ENCODE measurements at regions not wholly inside any gene's neighbourhood (a gene's known extent, or its start where the extent isn't known, plus 50 kb on each side); places are given as distances from the start of the nearest gene placed in this dataset.

- Histone ChIP-seq H3K9me3 (ENCODE audit: control insufficient read depth in 2 of 2, low read length in 2 of 2) (no peaks in the 10 kb centered on the region), H3K4me3 (ENCODE audit: low read length in 2 of 2) (no peak overlapping the region), H3K27me3 (ENCODE audit: control insufficient read depth in 2 of 2, insufficient read depth in 2 of 2, low read length in 2 of 2) (no peaks in the 10 kb centered on the region), H3K9ac (ENCODE audit: low read depth in 1 of 2, low read length in 2 of 2) (no peak overlapping the region), H3K36me3 (ENCODE audit: control insufficient read depth in 2 of 2, insufficient read depth in 2 of 2, low read length in 2 of 2) (no peaks in the 10 kb centered on the region), H3K4me1 (ENCODE audit: control insufficient read depth in 2 of 2, insufficient read depth in 2 of 2, low read length in 2 of 2) (no peaks in the 10 kb centered on the region), H3K27ac (ENCODE audit: low read depth in 2 of 2, low read length in 2 of 2) (no peak overlapping the region)
These were observed 54.1 kb upstream of the SPRY1 start for GRCh38 chr4:123342498-123342897.

- Histone ChIP-seq H3K4me1 (ENCODE audit: control insufficient read depth in 2 of 2, insufficient read depth in 2 of 2, low read length in 2 of 2) (no peaks in the 10 kb centered on the region), H3K27ac (ENCODE audit: low read depth in 2 of 2, low read length in 2 of 2) (peak overlapping the region in 1 of 2 donors; percentile 5), H3K27me3 (ENCODE audit: control insufficient read depth in 2 of 2, insufficient read depth in 2 of 2, low read length in 2 of 2) (no peaks in the 10 kb centered on the region)
These were observed 53.1 kb upstream of the SPRY1 start for GRCh38 chr4:123343400-123344041.

GRCh38 chr4:123345137-123345934, 51.3 kb upstream of the SPRY1 start:
- Histone ChIP-seq H3K4me1 (ENCODE audit: control insufficient read depth in 2 of 2, insufficient read depth in 2 of 2, low read length in 2 of 2) (no peaks in the 10 kb centered on the region), H3K36me3 (ENCODE audit: control insufficient read depth in 2 of 2, insufficient read depth in 2 of 2, low read length in 2 of 2) (no peaks in the 10 kb centered on the region), H3K27ac (ENCODE audit: low read depth in 2 of 2, low read length in 2 of 2) (no peak overlapping the region), H3K27me3 (ENCODE audit: control insufficient read depth in 2 of 2, insufficient read depth in 2 of 2, low read length in 2 of 2) (no peaks in the 10 kb centered on the region), H3K9me3 (ENCODE audit: control insufficient read depth in 2 of 2, low read length in 2 of 2) (no peaks in the 10 kb centered on the region), H3K9ac (ENCODE audit: low read depth in 1 of 2, low read length in 2 of 2) (no peak overlapping the region), H3K4me3 (ENCODE audit: low read length in 2 of 2) (no peak overlapping the region)

More at GRCh38 chr4:123343400-123344041, 53.1 kb upstream of the SPRY1 start:
- Histone ChIP-seq H3K36me3 (ENCODE audit: control insufficient read depth in 2 of 2, insufficient read depth in 2 of 2, low read length in 2 of 2) (no peaks in the 10 kb centered on the region), H3K4me3 (ENCODE audit: low read length in 2 of 2) (no peak overlapping the region), H3K9me3 (ENCODE audit: control insufficient read depth in 2 of 2, low read length in 2 of 2) (no peaks in the 10 kb centered on the region), H3K9ac (ENCODE audit: low read depth in 1 of 2, low read length in 2 of 2) (no peak overlapping the region)

DNA sequence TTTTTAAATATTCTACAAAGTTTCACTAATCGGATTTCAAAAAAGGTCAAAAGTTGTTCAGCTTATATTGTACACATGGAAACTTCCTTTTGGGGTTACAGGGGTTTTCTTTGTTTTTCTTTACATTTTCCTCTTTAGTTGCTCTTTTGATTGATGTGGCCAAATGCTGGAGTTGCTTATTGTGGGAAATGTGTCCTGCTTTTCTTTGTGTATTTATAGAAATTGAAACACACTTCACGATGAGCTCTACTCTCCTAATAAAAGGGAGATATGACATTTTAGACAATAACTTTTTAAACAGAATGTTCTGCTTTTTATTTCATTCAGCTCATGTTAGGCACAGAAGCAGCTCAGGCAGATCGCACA, 50.7 kb upstream of the SPRY1 start:
- no peaks in the 10 kb centered on the region for H3K9me3 ChIP-seq (ENCODE audit: control insufficient read depth in 2 of 2, low read length in 2 of 2)
- no peaks in the 10 kb centered on the region for H3K4me1 ChIP-seq (ENCODE audit: control insufficient read depth in 2 of 2, insufficient read depth in 2 of 2, low read length in 2 of 2)
- no peaks in the 10 kb centered on the region for H3K36me3 ChIP-seq (ENCODE audit: control insufficient read depth in 2 of 2, insufficient read depth in 2 of 2, low read length in 2 of 2)
- H3K27ac ChIP-seq (ENCODE audit: low read depth in 2 of 2, low read length in 2 of 2): no peak overlapping the region
- no peak overlapping the region for H3K9ac ChIP-seq (ENCODE audit: low read depth in 1 of 2, low read length in 2 of 2)
- H3K27me3 ChIP-seq (ENCODE audit: control insufficient read depth in 2 of 2, insufficient read depth in 2 of 2, low read length in 2 of 2): no peaks in the 10 kb centered on the region
- H3K4me3 ChIP-seq (ENCODE audit: low read length in 2 of 2): no peak overlapping the region

- Histone ChIP-seq H3K4me1 (ENCODE audit: control insufficient read depth in 2 of 2, insufficient read depth in 2 of 2, low read length in 2 of 2) (no peaks in the 10 kb centered on the region), H3K27ac (ENCODE audit: low read depth in 2 of 2, low read length in 2 of 2) (no peak overlapping the region), H3K9me3 (ENCODE audit: control insufficient read depth in 2 of 2, low read length in 2 of 2) (no peaks in the 10 kb centered on the region), H3K27me3 (ENCODE audit: control insufficient read depth in 2 of 2, insufficient read depth in 2 of 2, low read length in 2 of 2) (no peaks in the 10 kb centered on the region), H3K9ac (ENCODE audit: low read depth in 1 of 2, low read length in 2 of 2) (no peak overlapping the region), H3K36me3 (ENCODE audit: control insufficient read depth in 2 of 2, insufficient read depth in 2 of 2, low read length in 2 of 2) (no peaks in the 10 kb centered on the region), H3K4me3 (ENCODE audit: low read length in 2 of 2) (no peak overlapping the region)
These were observed 50.2 kb upstream of the SPRY1 start for GRCh38 chr4:123346330-123346940.
